ENCODE measurements at regions not wholly inside any gene's neighbourhood (a gene's known extent, or its start where the extent isn't known, plus 50 kb on each side); places are given as distances from the start of the nearest gene placed in this dataset.

GRCh38 chr2:12087175-12087574, 340.7 kb downstream of the LPIN1 start:
- H3K4me3 Mint-ChIP-seq: no peak overlapping the region
- no peak overlapping the region for H3K27ac ChIP-seq
- H3K4me3 ChIP-seq: no peak overlapping the region
- no peak for DNase-seq (ENCODE audit: low spot score)
- H3K4me1 ChIP-seq: no peaks in the 10 kb centered on the region
- peaks cover 8% of the 10 kb centered on the region for H3K27me3 ChIP-seq
- no peak overlapping the region for H2AFZ ChIP-seq (replicated peaks)
- no peaks in the 10 kb centered on the region for H3K36me3 ChIP-seq
- no peak overlapping the region for H3K4me2 ChIP-seq
- no peaks in the 10 kb centered on the region for H3K79me2 ChIP-seq (ENCODE audit: low read depth)
- H3K4me1 Mint-ChIP-seq: peaks cover 18% of the 10 kb centered on the region
- H3K27me3 Mint-ChIP-seq (ENCODE audit: insufficient read depth, low read depth): peaks cover 5% of the 10 kb centered on the region
- no peak overlapping the region for H3K27ac Mint-ChIP-seq
- no peak overlapping the region for H3K9ac ChIP-seq
- no peaks in the 10 kb centered on the region for H3K9me3 Mint-ChIP-seq
- H3K9me3 ChIP-seq (ENCODE audit: low read depth): no peaks in the 10 kb centered on the region
- H4K20me1 ChIP-seq (ENCODE audit: low read depth): no peaks in the 10 kb centered on the region
- H3K36me3 Mint-ChIP-seq: no peaks in the 10 kb centered on the region
- no peaks in the 10 kb centered on the region for H3F3A ChIP-seq (ENCODE audit: low read depth)
- no peak for TF ChIP-seq CTCF (IDR thresholded peaks at IDR 0.05)
- TF ChIP-seq EZH2phosphoT487 (IDR thresholded peaks at IDR 0.05): no peak
- no peak for TF ChIP-seq EZH2 (IDR thresholded peaks at IDR 0.05)

- Histone ChIP-seq H3K79me2 (ENCODE audit: low read depth) (no peaks in the 10 kb centered on the region), H3K4me1 (no peaks in the 10 kb centered on the region), H4K20me1 (ENCODE audit: low read depth) (no peaks in the 10 kb centered on the region), H3K4me3 (no peak overlapping the region), H3K27ac (no peak overlapping the region), H3K4me2 (no peak overlapping the region), H3K9me3 (ENCODE audit: low read depth) (no peaks in the 10 kb centered on the region), H3F3A (ENCODE audit: low read depth) (no peaks in the 10 kb centered on the region), H3K9ac (no peak overlapping the region), H2AFZ (replicated peaks) (no peak overlapping the region), H3K27me3 (peaks cover 8% of the 10 kb centered on the region), H3K36me3 (no peaks in the 10 kb centered on the region)
- TF ChIP-seq EZH2 (IDR thresholded peaks at IDR 0.05) (no peak), CTCF (IDR thresholded peaks at IDR 0.05) (no peak), EZH2phosphoT487 (IDR thresholded peaks at IDR 0.05) (no peak)
- Mint-ChIP-seq H3K27ac (no peak overlapping the region), H3K4me3 (no peak overlapping the region), H3K36me3 (no peaks in the 10 kb centered on the region), H3K4me1 (peaks cover 18% of the 10 kb centered on the region), H3K27me3 (ENCODE audit: insufficient read depth, low read depth) (peaks cover 5% of the 10 kb centered on the region), H3K9me3 (no peaks in the 10 kb centered on the region)
- DNase-seq (ENCODE audit: low spot score): no peak
Observed at GRCh38 chr2:12087671-12088380, 341.4 kb downstream of the LPIN1 start.

- Histone ChIP-seq H2AFZ (replicated peaks) (no peak overlapping the region), H3F3A (ENCODE audit: low read depth) (no peaks in the 10 kb centered on the region), H3K4me1 (no peaks in the 10 kb centered on the region), H3K4me2 (no peak overlapping the region), H3K27ac (no peak overlapping the region), H3K36me3 (no peaks in the 10 kb centered on the region), H3K27me3 (no peaks in the 10 kb centered on the region), H3K79me2 (ENCODE audit: low read depth) (no peaks in the 10 kb centered on the region), H4K20me1 (ENCODE audit: low read depth) (no peaks in the 10 kb centered on the region), H3K4me3 (no peak overlapping the region), H3K9ac (no peak overlapping the region), H3K9me3 (ENCODE audit: low read depth) (no peaks in the 10 kb centered on the region)
- Mint-ChIP-seq H3K4me3 (no peak overlapping the region), H3K36me3 (no peaks in the 10 kb centered on the region), H3K9me3 (no peaks in the 10 kb centered on the region), H3K27me3 (ENCODE audit: insufficient read depth, low read depth) (peaks cover 5% of the 10 kb centered on the region), H3K4me1 (peaks cover 6% of the 10 kb centered on the region), H3K27ac (no peak overlapping the region)
- no peak for TF ChIP-seq EZH2phosphoT487 (IDR thresholded peaks at IDR 0.05)
- no peak for TF ChIP-seq CTCF (IDR thresholded peaks at IDR 0.05)
- TF ChIP-seq EZH2 (IDR thresholded peaks at IDR 0.05): no peak
- DNase-seq (ENCODE audit: low spot score): no peak
Observed at GRCh38 chr2:12089001-12089400, 342.6 kb downstream of the LPIN1 start.
